Myocyte (in vitro differentiated cells): ENCODE measurements at regions not wholly inside any gene's neighbourhood (a gene's known extent, or its start where the extent isn't known, plus 50 kb on each side); places are given as distances from the start of the nearest gene placed in this dataset.
"Not testable (repeated sequence)": the region's sequence is repeated elsewhere in the genome, so short reads cannot be mapped to it uniquely, and the experiment has no call there.

Experiments used
- DNase-seq: peaks from one replicate; pipeline ENCODE4 v3.0.0-alpha.2; 2012; ENCODE audit warnings: low read depth

DNA sequence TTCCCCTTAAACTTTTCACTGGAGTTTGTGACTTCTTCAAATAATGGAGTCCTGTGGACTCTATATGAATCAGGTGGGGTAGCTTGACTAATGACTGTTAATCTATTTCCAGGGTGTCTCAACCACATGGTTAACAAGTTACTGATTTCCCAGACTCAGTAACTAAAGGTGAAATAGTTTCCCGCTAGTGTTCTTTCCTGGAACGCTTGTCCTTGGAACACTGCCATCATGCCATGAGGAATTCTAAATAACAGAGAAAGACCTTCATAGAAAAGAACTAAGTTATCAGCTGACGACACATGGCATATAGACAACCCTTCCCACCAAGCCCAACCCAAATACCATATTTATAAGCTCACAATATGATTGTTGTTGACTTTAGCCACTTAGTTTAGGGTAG lies 1027.9 kb upstream of the FAM98A start:
- DNase-seq, result no peak

DNA sequence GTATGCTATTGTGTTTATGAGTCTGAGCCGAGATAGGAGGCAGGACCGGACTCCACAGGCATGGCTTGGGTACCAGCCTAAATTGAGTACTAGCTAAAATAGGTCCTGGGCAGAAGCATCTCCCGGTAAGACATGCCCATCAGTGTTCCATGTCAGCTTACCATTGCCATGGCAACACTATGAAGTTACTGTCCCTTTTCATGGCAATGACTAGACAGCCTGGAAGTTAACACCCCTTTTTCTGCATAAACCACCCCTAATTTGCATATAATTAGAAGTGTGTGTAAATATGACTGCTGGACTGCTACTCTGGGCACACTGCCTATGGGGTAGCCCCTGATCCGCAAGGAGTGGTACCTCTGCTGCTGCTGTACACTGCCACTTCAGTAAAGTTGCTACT lies 1005.1 kb upstream of the FAM98A start:
- DNase-seq, result no peak

DNA sequence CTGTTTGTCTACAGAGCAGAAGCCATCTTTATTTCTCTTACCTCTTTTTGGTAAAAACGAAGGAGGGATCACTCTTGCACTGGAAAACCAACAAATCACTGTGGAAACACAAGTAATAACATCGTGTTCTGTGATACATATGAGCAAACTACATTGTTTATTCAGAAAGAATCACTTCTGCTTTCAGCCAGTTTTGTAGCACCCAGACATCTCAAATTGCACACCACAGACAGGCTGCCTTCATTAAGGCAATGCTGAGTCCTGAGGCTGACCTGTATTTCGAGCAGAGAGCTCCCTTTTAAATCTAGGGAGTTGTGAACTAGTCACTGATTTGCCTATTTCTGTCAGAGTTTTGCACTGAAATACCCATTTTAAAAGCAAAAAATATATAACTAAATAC lies 1003.2 kb upstream of the FAM98A start:
- DNase-seq, result no peak

DNA sequence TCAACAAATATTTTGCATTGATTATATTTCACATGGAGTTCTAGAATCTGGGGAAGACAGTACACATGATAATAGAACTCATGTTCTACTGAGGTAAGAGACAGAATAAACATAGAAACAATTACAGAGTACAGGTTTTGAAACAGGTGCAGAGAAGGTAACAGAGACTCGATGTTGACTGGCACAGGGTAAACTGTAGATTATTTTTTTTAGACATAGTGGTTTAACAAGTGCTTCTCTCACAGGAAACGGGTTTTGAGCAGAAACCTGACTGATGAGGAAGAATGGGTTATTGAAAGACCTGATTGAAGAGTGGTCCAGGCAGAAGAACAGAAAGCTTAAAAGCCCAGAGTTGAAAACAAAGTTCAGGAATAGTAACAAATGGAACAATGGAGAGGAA lies 1002.5 kb upstream of the FAM98A start:
- no peak for DNase-seq

DNA sequence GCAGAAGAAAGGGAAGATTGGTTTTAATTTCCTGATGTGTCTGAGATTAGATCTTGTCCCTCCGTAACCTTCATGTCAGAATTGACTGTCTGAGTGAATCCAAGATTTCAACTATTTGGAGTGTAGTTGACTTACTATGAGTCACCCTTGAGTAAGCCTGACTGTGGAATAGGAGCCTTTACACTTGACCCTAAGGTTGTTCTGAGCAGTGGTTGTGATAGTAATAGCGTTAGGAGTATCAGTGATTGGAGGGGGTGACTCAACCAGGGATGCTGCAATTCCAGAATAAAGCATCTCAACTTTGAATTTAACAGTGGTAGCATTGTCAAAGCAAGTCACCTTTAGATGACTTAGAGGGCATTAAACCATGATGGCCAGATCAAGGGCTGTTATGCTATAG lies 979.5 kb upstream of the FAM98A start:
- DNase-seq, result no peak

DNA sequence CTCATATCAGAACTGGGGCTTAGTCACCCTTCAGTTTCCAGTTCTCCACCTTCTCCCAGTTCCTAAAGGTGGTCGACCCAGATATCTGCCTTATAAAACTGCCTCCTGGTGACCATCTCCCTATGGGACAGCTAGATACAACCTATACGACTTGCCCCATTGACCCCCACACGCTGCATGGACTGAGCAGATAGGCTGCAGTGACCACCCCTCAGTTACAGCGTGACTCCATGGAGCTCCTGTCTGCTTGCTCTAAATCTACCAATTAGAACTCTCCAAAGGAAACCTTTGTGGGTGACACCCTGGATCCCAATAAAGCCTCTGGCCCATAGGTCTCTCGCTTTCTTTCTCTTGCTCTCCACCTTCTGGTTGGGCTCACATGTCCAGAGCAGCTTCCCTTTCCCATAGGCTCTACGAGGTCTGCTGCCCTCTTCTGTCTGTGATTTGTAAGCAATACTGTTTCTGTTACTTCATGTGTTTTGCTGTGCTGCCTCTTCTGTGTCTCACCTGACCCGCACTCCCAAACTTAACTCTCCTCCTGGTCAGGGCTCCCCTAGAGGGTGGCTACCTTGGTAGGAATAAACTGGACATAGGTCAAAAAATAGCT lies 971.3 kb upstream of the FAM98A start:
- DNase-seq, result no peak

DNA sequence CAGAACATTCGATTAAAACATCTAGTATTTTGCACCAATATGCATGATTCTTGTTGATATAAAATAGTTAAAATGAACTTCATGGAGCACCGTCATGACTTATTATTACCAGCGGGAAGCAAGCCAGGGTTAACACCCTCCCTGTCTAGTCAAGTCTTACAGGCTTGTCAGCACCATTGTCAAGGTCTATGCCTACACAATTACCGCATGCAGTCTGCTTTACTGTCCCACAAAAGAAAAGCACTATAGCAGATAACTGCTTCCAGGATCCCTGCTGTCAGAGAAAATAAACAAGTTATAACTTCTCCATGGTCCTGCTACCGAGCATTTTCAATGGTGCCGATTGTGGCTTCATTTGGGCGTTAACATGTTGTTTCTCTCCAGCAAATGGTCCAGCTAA lies 968.0 kb upstream of the FAM98A start:
- no peak for DNase-seq

DNA sequence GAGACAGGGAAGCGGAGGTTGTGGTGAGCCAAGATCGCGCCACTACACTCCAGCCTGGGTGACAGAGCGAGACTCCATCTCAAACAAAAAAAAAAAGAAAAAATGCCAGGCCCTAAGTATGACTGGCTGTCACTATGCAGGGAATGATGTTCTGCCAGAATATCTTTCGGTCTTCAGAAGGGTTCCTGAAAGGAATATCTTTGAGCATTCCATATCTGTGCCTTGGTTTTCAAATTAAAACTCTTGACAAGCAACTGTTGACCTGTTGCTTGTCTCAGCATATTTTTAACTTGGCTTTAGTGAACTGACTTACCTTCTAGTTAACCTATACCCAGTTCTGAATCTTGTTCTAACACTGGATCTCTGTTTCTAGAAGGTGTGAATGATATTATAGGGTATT lies 953.2 kb upstream of the FAM98A start:
- DNase-seq, result no peak

DNA sequence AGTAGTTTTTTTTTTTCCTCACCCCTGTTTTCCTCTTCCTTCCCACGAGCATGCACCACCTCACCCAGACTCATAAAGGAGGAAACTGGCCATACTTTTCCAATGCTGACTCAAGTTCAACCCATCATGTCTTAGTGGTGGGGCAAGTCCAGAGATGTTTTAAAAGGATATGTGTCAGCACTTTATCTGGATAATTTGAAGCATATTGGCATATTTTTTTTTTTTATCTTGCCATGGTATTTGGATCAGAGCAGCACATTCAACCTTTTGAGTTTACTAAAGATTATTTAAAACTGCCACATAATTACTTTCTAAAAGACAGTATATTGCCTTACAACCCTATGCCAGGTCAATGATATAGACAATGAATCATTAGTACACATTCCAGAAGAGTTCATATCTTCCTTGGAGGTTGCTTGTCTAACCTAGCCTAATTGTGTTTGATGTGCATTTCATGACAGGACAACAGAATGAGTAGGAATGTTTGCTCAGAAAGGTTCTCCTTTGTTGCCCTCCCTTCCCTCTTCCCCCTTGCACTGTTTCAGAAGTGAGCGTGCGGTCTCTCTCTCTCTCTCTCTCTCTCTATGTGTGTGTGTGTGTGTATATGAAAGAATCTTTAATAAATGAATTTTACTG lies 950.7 kb upstream of the FAM98A start:
- no peak for DNase-seq

DNA sequence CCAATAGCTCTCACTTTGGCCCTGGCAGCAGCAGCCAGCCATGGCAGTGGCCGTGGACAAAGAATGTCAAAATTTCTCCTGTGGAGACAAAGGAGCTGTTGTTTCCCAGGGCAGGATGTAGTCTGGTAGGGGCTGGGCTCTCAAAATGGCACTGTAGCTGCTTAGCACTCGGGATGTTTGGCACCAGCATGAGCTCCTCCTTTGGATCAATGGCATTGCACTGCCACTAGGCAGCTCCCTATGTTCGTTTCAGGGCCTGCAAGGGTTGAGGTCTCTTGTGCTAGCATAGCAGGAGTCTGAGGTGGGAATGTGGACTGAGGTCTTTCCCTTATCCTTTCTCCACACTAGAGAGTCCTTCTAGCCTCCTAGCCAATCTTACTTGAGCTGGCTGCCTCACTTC lies 948.8 kb upstream of the FAM98A start:
- DNase-seq, result no peak

DNA sequence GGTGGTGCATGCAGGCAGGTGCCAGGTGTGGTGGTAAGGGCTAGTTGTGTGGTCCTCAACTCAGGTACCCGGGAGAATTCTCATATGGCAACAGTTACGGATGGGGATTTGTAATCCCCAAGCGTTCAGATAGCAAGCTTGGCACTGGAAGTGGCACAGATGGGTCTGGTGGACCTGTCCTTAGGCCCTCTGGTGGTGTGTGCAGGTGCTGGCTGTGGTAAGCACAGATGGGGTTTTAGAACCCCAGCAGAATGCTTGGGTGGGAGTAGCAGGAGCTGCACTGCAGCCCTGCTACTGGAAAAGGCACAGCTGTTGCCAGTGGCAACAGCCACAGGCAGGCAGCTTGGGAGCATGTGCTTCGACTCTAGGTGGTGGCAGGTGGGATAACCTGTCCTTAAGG lies 948.2 kb upstream of the FAM98A start:
- no peak for DNase-seq

DNA sequence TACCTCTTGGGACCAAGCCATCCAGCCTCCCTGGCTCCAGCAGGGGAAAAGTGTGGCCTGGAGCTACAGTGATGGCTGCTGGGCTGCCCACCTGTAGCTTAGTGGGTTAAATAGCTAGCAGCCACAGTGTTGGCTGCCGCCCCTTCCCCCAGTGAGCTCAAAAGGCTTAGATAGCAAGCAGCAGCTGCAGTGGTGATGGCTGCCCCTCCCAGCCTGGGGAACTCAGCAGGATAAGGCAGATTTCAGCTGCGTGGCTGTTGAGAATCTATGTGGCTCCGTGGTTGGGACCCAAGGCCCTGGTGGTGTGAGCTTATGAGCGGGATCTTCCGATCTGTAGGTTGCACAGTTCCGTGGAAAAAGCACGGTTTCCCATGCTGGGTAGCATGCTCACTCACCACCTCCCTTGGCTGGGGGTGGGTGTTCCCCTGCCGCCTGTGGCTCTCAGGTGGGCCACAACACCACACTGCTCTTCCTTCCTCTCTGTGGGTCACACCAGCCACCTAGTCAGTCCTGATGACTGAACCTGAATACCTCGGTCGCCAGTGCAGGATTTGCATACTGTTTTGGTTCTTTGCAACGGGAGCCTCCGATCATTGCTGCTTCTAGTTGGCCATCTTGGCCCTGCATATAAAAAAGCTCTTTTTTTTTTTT lies 946.5 kb upstream of the FAM98A start:
- no peak for DNase-seq

DNA sequence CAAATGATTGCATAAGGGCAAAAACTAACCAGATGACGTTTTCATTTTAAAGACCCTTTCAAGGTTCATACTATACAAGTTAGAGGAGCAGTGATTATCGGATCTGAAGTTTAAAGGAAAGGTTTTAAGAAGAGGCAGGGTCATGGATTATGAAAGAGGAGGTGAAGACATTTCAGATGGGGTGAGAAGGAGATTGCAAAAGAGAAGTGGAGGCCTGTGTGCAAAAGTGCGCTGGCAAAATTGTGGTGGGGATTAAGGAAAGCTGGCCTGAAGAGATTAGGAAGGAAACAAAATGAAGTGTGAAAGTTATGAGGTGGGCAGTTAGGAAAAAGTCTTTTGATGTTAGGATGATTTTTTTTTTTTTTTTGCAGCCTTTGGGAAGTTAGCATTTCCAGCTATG lies 935.7 kb upstream of the FAM98A start:
- no peak for DNase-seq

DNA sequence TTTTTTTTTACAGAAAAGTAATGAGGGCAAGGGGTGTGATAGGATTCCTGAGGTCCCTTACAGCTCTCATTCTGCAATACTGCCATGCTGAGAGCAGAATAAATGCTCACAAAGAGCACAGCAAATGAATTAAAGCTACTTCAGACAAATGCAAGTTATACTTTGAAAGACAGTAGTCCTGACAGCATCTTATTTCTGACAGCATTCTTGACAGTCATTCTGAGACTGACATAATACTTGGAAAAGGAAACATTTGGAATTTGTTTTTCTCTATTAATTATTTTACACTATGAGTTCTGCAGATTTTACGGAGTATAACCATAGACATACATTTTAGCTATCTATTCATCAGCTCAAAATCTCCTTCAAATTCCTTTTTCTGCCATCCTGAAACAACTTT lies 935.2 kb upstream of the FAM98A start:
- no peak for DNase-seq

DNA sequence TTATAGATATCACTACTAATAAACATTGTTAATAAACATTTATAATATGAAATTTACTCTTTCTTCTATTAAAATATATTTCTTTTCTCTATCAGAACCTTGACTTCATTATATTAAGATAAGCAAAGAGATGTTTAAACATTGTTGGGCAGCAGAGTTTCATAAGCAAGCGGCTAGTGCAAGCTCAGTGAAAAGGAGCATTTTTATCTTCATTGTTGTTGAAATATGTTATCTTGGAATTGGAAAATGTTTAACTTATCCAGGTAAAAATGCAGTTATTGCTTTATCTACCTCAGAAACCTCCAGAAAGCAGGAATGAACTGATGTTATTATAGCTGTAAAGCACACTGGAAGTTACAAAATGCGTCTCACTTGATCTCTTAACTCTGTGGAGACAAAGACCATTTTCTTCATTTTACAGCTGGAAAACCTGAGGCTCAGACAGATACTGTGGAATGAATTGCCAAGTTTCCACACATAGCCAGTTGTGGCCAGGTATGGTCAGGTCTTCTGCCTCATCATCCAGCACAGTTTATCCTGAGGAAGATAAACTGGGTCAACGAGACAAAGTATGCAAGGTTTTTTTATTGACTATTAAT lies 934.6 kb upstream of the FAM98A start:
- DNase-seq, result no peak

DNA sequence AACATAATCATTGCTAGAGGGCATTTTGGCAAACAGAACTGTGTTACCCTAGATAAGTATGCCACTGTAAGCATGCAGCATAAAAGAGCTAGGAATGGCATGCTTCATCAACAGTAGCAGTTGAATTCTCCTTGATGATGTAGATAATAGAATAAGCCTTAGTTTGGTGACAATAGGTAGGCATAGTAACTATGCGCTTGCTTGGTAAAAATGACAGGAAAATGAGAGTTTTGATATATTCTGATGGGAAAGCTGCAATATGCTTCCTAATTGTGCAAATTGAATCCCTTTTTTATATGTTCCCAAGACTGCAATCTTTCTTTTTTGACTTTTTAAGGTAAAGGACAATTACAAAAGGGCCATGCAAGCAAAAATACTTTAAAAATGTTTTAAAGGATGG lies 930.9 kb upstream of the FAM98A start:
- DNase-seq, result no peak

DNA sequence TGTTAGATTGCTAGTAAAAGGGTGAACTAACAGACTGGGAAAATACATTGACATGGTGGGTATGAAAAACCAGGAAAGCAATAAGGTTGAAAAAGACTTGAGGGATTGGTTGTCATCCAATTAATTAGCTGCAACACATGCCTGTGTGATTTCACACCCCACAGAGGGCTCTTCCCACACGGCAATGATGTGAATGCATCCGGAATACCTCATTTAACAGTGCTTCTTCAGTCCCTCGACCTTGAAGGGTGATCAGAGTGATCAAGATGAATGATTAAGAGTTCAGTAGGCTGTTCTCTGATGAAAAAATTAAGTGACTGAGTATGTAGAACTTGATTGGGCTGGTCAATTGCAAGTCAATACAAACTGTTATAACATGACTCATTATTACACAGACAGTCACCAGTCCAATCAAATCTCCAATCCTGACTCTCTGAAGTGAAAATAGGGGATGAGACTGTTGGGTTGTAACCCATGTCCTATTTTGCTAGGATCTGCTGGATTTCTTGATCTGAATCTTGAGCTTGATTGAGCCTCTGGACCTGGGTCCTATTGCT lies 924.9 kb upstream of the FAM98A start:
- DNase-seq, result no peak

DNA sequence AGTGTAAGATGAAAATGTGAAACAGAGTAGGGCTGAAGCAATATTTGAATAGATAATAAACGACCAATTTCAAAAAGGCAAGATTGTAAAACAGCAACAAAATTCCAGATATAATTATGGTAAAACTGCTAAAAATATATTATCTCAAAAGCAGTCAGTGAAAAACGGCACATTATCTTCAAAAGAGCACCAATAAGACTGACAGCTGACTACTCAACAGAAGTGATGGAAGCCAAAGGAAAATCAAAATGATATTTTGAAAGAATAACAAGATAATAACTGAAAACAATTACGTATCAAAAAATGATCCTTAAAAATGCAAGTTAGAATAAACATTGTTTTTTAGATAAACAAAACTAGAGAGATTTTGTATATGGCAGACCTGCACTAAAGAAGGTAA lies 920.6 kb upstream of the FAM98A start:
- DNase-seq, result no peak

DNA sequence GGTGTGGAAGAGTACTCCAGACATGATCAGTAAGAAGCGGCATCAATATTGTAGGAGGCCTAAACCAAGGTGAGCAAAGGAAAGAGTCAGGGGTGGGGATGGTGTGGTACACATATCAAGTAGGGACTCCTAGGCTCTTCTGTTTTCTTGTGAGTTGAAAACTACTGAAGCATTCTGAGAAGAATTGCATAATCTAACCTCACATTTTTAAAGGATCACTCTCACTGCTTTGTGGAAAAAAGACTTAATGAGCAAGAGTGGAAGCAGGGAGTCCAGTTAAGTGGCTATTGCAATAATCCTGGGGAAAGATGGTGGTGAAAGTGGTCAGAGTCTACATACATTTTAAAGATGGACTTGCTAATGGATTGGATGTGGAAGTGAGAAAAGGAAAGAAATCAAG lies 899.5 kb upstream of the FAM98A start:
- no peak for DNase-seq

DNA sequence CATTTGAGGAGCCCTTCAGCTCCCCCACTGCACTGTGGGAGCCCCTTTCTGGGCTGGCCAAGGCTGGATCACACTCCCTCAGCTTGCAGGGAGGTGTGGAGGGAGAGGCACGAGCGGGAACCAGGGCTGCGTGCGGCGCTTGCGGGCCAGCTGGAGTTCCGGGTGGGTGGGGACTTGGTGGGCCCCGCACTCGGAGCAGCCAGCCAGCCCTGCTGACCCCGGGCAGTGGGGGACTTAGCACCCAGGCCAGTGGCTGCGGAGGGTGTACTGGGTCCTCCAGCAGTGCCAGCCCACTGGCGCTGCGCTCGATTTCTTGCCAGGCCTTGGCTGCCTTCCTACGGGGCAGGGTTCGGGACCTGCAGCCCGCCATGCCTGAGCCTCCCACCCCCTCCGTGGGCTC lies 895.1 kb upstream of the FAM98A start:
- DNase-seq, result not testable (repeated sequence)

DNA sequence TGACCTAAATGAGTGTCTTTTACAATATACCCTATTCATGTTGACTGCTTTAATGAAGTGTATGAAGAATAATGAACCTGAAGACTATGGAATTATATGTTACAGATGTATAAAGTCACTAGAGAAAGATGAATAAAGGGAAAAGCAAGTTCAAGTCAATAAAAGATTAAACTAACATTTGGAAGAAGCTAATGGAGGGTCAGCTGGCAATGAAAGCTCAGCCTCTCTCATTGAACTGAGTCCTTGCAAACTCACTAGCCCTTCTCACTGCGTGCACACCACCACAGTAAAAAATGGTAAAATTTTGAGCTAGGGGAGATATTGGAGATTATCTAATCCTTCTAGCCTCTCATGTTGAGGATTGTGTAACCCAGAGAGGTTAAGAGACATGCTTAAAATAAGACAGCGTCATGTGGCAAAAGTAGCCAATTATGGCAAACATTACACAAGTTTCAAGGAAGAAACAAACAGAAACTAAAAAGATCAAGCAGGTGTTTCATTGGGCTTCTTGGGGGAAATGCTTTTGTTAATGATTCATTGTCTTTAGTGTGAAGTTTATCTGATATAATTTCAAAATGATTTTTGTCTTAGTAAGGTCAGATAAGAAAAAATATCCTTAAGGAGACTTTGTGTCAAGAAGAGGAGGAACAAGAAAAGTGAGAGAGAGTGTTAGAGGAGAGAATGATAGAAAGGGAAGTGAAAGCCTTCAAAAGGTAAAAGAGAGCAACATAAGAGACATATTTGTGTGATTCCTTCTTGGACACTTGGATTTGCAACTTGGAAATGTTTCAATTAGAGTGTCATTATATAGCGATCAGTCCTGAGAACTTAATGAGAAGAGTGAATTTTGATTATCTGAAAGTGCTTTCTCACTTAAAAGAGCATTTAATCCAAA lies 893.7 kb upstream of the FAM98A start:
- DNase-seq, result no peak
